CD4-positive, alpha-beta T cell treated with Interleukin-10 for 1 hour (primary cell): ENCODE measurements at regions not wholly inside any gene's neighbourhood (a gene's known extent, or its start where the extent isn't known, plus 50 kb on each side); places are given as distances from the start of the nearest gene placed in this dataset.
"Not testable (repeated sequence)": the region's sequence is repeated elsewhere in the genome, so short reads cannot be mapped to it uniquely, and the experiment has no call there.

Experiments
- DNase-seq: peaks from one replicate; pipeline ENCODE4 v3.0.0-alpha.2; 2020

GRCh38 chr18:5830902-5831301, 64.4 kb downstream of the TMEM200C start:
- DNase-seq: not testable (repeated sequence)

DNA sequence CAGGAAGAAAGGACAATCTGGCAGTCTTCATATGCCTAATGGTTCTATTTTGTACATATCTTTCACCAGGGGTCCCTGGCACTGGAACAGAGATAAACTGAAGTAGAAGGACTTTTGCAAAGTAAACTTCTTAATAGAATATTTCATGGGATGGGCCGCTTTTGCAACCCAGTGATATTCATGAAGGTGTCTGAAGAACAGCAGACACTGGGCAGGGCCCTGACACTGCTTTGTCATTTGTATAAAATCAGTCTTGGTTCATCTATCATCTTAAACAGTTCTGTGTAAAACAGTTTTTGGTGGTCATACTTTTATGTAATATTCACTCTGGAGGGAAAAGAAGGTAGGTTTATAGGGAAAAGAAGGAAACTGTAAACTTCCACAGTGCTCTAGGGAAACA, 66.4 kb downstream of the TMEM200C start:
- DNase-seq: no peak

DNA sequence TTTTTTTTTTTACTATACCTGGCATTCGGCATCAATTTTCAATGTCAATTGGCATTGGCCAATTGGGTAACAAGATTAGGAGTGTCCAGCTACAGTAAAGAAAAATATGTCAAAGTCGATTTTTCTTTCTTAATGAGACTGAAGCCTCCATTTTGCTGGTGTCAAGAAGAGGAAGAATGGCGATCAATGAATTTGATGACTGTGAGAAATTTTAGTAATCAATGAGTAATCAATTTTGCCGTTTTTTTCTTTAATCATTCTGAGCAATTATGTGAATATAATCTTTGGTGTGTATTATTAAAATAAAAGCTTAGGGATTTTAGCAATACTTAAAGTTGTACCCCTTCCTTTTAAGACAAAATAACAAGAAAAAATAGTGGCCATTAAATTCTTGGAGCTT, 69.7 kb downstream of the TMEM200C start:
- DNase-seq: no peak

DNA sequence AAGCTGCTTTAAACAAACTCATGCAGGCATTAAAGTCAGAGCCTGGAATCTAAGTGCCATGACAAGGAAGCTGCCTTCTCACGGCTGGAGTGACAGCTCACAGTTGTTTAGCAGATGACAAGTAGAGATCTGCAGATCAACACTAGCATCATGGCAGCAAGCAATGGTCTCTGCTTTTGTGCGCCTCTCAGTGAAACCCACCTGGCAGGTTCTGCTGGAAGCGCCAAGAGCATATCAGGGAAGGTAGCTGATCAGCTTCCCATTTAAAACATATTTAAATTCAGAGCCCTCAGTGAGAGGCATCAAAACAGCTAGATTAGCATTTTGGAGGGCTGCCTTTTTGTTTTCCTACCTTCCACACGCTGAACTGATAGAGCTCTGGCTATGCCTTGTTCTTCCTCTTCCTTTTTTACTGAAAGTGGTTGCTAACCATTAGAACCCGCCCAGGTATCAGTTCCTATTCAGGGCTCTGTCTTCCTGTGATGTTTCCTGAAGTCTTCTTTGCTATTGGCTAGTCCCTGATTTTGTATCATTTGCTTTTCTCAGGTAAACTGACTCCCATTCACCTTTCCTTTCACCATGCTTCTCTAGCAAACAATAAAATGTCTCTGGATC, 70.8 kb downstream of the TMEM200C start:
- no peak for DNase-seq

DNA sequence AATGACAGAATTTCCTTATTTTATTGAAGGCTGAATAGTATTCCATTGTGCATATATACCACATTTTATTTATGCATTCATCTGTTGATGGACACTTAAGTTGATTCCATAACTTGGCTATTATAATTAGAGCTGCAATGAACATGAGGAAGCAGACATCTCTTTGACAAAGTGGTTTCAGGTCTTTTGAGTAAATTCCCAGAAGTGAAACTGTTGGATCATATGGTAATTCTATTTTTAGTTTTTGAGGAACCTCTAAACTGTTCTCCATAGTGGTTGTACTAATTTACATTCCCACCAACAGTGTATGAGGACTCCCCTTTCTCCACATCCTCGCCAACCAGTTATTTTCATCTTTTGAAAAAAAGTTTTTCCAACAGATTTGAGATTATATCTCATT, 77.5 kb downstream of the TMEM200C start:
- DNase-seq: no peak

DNA sequence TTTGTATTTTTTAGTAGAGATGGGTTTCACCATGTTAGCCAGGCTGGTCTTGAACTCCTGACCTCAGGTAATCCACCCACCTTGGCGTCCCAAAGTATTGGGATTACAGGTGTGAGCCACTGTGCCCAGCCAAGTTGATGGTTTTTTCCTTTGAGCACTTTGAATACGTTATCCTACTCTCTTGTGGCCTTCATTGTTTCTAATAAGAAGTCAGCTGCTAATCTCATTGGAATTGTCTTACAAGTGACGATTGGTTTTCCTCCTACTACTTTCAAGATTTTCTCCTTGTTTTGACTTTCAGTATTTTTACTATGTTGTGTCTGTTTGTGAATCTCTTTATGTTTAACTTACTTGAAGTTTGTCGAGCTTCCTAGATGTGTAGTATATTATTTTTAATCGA, 88.5 kb downstream of the TMEM200C start:
- DNase-seq: no peak

GRCh38 chr18:5787936-5788335, 107.4 kb downstream of the TMEM200C start:
- no peak for DNase-seq

DNA sequence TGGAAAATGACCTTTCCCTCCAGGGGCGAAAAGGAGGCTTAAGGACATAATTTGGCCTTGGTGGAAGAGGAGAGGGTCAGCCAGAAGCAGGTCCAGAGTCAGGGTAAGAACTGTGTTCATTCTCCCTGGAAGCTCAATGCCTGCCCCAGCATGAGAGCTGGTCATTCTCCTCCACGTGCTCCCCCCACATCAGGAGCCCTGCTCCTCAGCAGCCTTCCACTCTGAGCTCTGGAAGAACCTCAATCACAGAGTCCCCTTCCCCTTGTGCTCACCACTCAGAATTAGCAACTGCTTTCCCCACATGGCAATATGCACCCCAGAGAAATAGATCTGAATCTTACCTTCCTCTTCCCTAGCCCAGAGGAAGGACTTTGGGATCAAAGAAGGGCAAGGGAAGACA, 115.4 kb downstream of the TMEM200C start:
- DNase-seq: no peak

GRCh38 chr18:5772306-5773105, 122.8 kb downstream of the TMEM200C start:
- no peak for DNase-seq

DNA sequence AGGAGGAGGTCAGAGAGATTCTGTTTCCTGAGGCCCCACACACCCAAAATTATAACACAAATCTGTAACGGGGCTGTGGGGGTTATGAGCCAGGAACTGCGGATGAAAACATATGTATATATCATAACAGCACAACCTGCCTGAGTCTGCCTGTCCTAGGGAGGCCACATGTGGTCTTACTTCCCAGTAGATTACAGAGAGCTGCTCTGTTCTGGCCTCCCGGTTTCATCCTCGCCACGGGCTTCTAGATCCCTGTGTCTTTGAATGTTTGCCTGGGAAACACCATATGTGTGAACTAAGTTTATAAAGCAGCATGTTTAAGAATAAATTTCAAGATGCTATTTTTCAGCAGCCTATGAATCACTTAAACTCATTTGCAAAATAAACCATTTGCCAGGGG, 124.0 kb downstream of the TMEM200C start:
- no peak for DNase-seq

GRCh38 chr18:5770176-5770575, 125.1 kb downstream of the TMEM200C start:
- DNase-seq: no peak

GRCh38 chr18:5768454-5768853, 126.9 kb downstream of the TMEM200C start:
- no peak for DNase-seq

- no peak for DNase-seq
These were observed 136.1 kb downstream of the TMEM200C start for GRCh38 chr18:5759194-5759593.

DNA sequence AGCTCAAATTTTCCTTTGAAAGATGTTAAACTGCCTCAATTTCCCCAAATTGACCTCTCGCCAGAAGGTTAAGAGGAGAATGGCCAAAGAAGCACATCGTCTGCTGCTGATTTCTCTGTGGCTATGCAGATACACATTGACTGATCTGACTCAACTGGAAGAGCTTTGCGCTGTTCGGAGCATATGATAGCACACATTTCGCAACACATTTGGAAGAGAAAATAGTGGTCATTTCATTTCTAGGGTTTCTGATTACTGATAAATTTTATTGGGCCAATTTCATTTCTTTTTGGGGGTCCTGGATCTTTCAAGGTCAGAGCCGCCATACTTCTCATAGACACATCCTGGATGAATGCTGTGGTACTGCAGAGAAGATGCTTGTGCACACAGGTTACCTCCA, 138.5 kb downstream of the TMEM200C start:
- DNase-seq: no peak

GRCh38 chr18:5747678-5748077, 147.6 kb downstream of the TMEM200C start:
- DNase-seq: no peak

GRCh38 chr18:5746844-5747243, 148.5 kb downstream of the TMEM200C start:
- DNase-seq: no peak

DNA sequence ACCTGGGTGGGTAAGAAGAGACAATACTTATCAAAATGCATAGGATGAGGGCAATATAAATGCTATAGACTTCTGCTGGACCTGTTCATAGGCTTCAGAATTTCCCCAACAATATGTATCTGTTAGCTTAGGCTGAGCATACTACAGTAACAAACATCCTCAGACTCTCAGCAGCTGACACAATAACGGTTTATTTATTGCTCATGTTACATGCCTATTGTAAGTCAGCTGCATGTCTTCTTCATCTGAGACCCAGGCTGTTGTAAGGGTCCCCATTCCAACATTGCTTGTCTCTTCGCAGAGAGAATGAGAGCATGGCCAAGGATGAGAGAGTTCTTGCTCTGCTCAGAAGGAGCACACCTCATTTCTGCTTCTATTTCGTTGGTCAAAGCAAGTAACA, 150.7 kb downstream of the TMEM200C start:
- no peak for DNase-seq

DNA sequence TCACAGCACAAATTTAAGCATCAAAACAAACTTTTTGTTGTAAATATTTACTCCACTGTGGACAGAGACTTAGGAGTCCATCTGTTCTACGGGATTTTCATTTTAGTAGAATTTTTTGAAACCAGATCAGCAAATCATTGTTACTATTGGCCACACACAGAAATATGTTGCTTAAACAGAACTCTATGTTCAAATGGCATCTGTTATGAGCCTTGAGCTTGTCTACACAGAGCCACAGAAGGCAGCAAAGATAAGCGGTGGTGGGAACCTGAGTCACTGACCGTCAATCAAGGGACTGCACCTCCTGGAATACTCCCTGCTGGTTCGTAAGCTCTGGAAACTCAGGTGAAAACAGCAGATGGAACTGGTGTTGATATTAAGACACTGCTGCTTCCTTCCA, 156.8 kb downstream of the TMEM200C start:
- DNase-seq: no peak

GRCh38 chr18:5732318-5732717, 163.0 kb downstream of the TMEM200C start:
- no peak for DNase-seq

GRCh38 chr18:5729983-5730699, 165.2 kb downstream of the TMEM200C start:
- no peak for DNase-seq

DNA sequence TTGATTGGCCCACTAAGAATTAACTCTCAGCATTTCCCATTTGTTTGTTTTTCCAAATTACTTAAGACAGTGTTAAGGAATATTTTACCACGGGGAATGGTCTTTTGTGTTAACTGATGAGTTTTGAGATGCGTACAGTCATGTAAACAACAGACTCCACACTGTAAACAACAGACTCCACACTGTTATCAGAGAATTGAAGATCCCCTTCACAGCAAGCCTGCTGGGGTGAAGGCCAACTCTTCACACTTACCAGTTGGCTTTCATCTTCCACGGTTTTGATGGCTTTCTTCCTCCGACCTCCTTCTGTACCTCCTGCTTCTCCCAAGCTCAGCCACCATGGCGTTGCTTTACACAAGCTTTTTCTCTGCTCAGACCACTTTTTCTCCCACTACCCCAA, 166.8 kb downstream of the TMEM200C start:
- no peak for DNase-seq

DNA sequence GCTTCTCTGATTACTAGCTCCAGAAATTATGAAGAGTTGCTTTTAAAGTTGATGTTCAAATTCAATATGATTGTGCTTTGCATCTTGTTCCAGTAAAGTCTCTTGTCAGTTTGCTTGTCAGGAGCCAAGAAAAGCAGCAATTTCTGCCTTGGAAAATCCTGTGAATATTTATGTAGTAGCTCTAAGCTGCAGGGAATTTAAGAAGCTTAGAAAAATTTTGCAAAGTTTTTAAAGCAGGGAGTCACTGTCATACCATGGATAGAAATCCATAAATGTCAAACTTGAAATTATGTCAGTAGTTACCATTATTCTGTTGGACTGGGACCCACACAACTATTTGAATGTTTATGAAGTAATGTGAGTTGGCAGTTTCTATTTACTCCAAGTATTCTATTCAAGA, 169.3 kb downstream of the TMEM200C start:
- DNase-seq: no peak

DNA sequence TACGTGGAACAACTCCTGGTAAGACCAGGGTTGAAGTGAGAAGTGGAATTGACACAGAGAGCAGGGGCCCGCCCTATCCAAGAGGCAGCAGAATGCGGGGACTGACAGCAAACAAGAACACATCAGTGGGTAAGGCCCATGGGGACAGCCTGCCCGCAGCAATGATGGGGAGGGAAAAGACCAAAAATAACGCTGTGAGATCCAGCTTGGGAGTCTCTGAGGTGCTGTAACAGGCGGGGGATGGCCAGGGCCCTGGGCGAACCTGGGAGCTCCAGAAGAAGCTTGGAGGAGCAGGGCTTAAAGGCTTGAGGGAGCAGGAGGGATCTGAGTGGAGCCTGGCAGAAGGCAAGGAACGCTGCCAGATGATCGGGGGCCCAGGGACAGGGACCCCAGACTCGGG, 173.4 kb downstream of the TMEM200C start:
- no peak for DNase-seq

DNA sequence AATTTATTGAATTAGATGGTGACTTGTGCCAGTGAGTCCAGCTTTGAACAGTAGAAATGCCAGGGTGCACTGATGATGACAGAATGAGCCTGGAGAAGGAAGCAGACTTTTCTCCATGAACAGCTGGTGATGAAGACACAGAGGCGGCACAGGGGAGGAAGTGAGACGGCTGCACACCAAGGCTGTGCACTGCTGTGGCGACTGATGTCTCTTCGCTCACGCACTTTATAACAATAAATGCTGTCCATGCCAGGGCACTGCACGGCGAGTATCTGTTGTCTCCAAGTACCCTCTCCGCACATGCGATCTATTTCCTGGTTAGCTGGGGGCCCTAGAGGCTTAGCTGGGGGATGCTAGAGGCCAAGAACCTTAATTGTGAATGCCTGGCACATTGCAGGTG, 175.2 kb downstream of the TMEM200C start:
- no peak for DNase-seq
